Peyer's patch (tissue), 4 donors: ENCODE measurements at regions not wholly inside any gene's neighbourhood (a gene's known extent, or its start where the extent isn't known, plus 50 kb on each side); places are given as distances from the start of the nearest gene placed in this dataset.

Source experiments
- POLR2A ChIP-seq, 2 donors: fragments of 450-650 bp; IDR thresholded peaks; one replicate each; pipeline ENCODE4 v1.5.1; 2017; ENCODE audit warnings: antibody characterized with exemption in 2 of 2, mild to moderate bottlenecking in 2 of 2, moderate library complexity in 2 of 2
- TF ChIP-seq, protein P1 (sequence below), 6 experiments: fragments of 450-650 bp in 4 of 6; fragments of 200-600 bp in 2 of 6; sonication (generic) in 1 of 6; IDR thresholded peaks; one replicate each; pipeline ENCODE4 v1.5.1; 2017 to 2019; ENCODE audit warnings: antibody characterized with exemption in 6 of 6, mild to moderate bottlenecking in 3 of 6, moderate library complexity in 1 of 6

GRCh38 chr14:28196878-28197277 is 569.7 kb upstream of the FOXG1 start:
- TF ChIP-seq, protein P1, sequence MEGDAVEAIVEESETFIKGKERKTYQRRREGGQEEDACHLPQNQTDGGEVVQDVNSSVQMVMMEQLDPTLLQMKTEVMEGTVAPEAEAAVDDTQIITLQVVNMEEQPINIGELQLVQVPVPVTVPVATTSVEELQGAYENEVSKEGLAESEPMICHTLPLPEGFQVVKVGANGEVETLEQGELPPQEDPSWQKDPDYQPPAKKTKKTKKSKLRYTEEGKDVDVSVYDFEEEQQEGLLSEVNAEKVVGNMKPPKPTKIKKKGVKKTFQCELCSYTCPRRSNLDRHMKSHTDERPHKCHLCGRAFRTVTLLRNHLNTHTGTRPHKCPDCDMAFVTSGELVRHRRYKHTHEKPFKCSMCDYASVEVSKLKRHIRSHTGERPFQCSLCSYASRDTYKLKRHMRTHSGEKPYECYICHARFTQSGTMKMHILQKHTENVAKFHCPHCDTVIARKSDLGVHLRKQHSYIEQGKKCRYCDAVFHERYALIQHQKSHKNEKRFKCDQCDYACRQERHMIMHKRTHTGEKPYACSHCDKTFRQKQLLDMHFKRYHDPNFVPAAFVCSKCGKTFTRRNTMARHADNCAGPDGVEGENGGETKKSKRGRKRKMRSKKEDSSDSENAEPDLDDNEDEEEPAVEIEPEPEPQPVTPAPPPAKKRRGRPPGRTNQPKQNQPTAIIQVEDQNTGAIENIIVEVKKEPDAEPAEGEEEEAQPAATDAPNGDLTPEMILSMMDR (IDR thresholded peaks at IDR 0.05): no peak
- TF ChIP-seq POLR2A (IDR thresholded peaks at IDR 0.05): no peak
